AG04450 (cell line): ENCODE measurements at regions not wholly inside any gene's neighbourhood (a gene's known extent, or its start where the extent isn't known, plus 50 kb on each side); places are given as distances from the start of the nearest gene placed in this dataset.

Source experiments
- CTCF ChIA-PET: fragments of 300-600, 350-600 bp; formaldehyde crosslinking; extraction: SDS; loops from one replicate; lab custom pipeline; 2022; ENCODE audit warnings: antibody characterized with exemption, inconsistent platforms; lab: Charles Lee
- POLR2A ChIA-PET: fragments of 350-600 bp; formaldehyde crosslinking; extraction: SDS; loops from one replicate; lab custom pipeline; 2021; ENCODE audit warnings: antibody characterized with exemption, inconsistent platforms; lab: Yijun Ruan, JAX
- DNase-seq: peaks from one replicate; pipeline ENCODE4 v3.0.0-alpha.2; 2011; ENCODE audit warnings: low read depth, low spot score
- H3K27ac ChIP-seq: one replicate; pipeline ENCODE4 v1.5.1; 2012; ENCODE audit warnings: low read depth, low read length, control low read depth
- H3K27me3 ChIP-seq: one replicate; pipeline ENCODE4 v1.6.0; 2012; ENCODE audit warnings: low read length; ENCODE audit not compliant: control insufficient read depth, insufficient read depth
- H3K4me3 ChIP-seq: 2 replicates; pipeline ENCODE4 v1.5.1; 2011; ENCODE audit warnings: mild to moderate bottlenecking, low read depth, low read length, control low read depth
- H3K9me3 ChIP-seq: 2 replicates; pipeline ENCODE4 v1.5.1; 2012; ENCODE audit warnings: low read length; ENCODE audit not compliant: control insufficient read depth, insufficient read depth
- CTCF ChIP-seq: IDR thresholded peaks from 2 replicates; pipeline ENCODE4 v1.5.1; 2011; ENCODE audit warnings: low read depth, low read length, control low read depth, inconsistent platforms

DNA sequence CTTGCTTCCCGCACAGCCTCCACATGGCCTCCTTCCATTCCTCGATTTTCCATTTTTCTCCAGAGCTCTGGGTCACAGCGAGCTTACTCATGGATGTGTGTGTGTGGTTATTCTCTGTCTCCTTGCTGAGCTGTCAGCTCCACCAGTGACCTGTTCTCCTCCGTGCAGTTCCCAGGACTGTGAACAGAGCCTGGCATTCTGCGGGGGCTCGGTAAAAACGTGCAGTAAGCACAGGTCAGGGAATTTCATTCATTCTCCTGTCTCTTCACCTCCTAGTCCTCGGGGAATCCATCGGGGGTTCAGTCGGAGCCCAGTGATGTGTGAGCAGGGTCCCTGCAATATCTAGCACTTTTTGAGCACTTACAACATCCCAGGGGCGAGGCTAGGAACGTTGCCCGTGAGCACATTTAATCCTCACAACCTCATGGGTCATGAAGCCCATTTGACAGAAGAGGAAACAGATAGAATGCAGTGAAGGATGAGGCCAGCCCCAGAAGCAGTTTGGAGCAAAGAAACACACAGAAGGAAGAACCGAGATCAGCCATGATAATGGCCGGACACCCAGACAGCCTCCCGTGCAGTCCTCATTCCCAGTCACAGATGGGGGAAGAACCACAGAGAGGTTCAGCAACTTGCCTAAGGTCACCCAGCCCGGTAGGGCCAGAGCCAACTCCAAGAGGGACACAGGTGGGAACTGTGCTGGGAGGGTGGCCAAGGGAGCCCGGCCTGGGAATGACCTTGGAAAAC lies 183.2 kb upstream of the GSE1 start:
- no peak overlapping the region for H3K27ac ChIP-seq
- no peaks in the 10 kb centered on the region; the same call in 1 of the 2 replicates for H3K9me3 ChIP-seq
- no peaks in the 10 kb centered on the region for H3K27me3 ChIP-seq
- TF ChIP-seq CTCF, result no peak
- ChIA-PET CTCF (interaction anchor here (1.0 to 1.6 kb wide), 3 partner anchors 8 to 30 kb away, joined by 3 to 4 read pairs (median 3); no protein-coding TSS in a partner anchor), POLR2A (no interaction called here)
- no peak for DNase-seq
- H3K4me3 ChIP-seq, result no peak overlapping the region

GRCh38 chr16:85430523-85431421 lies 182.3 kb upstream of the GSE1 start:
- POLR2A ChIA-PET, result no interaction called here
- no peak overlapping the region for H3K27ac ChIP-seq
- CTCF ChIA-PET, result interaction anchor here (0.6 to 1.2 kb wide), 5 partner anchors 10 to 316 kb away, joined by 3 to 5 read pairs (median 3); no protein-coding TSS in a partner anchor

GRCh38 chr16:85431431-85432124 lies 181.5 kb upstream of the GSE1 start:
- DNase-seq, result no peak
- Histone ChIP-seq H3K4me3 (no peak overlapping the region), H3K27ac (no peak overlapping the region), H3K27me3 (no peaks in the 10 kb centered on the region), H3K9me3 (no peaks in the 10 kb centered on the region)
- POLR2A ChIA-PET, result no interaction called here
- TF ChIP-seq CTCF, result no peak
- CTCF ChIA-PET, result interaction anchor here (0.6 to 1.2 kb wide), 4 partner anchors 11 to 317 kb away, joined by 3 to 5 read pairs (median 4); no protein-coding TSS in a partner anchor

More at GRCh38 chr16:85430523-85431421, 182.3 kb upstream of the GSE1 start:
- Histone ChIP-seq H3K27me3 (no peaks in the 10 kb centered on the region), H3K4me3 (no peak overlapping the region), H3K9me3 (no peaks in the 10 kb centered on the region)
- TF ChIP-seq CTCF, result no peak
- DNase-seq, result no peak

DNA sequence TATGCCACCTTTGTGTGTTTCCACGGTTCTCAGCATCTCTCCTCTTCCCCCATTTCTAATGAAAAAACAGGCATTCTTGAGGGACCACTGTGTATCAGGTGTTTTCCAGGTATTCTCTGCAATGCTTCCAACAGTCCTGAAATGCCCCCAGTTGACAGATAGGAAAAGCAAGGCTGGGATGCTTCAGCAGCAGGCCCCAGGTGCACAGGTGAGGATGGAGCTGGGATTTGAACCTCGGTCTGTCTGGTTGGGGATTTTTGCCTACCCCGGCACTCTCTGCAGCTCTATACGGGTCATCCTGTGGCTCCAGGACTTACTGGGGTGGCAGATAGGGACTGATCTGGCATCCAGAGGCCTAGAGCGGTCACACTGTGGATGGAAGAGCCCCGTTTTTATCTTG lies 180.5 kb upstream of the GSE1 start:
- no peak for TF ChIP-seq CTCF
- H3K9me3 ChIP-seq, result no peaks in the 10 kb centered on the region
- H3K27ac ChIP-seq, result no peak overlapping the region
- no peak overlapping the region for H3K4me3 ChIP-seq
- DNase-seq, result no peak
- POLR2A ChIA-PET, result no interaction called here
- CTCF ChIA-PET, result no interaction called here
- no peaks in the 10 kb centered on the region for H3K27me3 ChIP-seq
